GM20000 (cell line): ENCODE measurements at regions not wholly inside any gene's neighbourhood (a gene's known extent, or its start where the extent isn't known, plus 50 kb on each side); places are given as distances from the start of the nearest gene placed in this dataset.

Experiments
- DNase-seq: peaks from one replicate; pipeline ENCODE4 v3.0.0; 2012; ENCODE audit warnings: low spot score
- CTCF ChIP-seq: IDR thresholded peaks from 2 replicates; pipeline ENCODE4 v1.5.1; 2012; ENCODE audit warnings: mild to moderate bottlenecking, control low read depth; ENCODE audit errors: extremely low read depth, missing control alignments

DNA sequence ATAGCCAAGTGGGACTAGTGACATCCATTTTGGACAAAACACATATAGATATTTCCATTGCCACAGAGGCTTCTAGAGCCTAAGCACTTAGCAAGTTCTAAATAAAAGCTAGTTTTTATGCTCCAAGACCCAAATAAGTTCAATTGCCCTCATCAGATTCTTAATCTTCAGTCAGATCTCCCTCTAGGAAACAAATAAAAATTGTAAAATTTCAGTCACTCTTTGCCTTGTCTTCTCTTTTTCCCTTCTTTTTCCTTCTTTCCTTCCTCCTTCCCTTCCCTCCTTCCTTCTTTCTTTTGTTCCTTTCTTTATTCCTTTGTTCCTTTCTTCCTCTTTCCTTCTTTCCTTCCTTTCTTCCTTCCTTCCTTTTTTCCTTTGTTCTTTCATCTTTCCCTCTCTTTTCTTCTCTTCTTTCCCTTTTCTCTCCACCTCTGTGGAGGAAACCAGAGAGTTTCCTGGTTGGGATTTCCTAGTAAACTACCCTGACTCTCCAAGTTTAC, 68.8 kb upstream of the GADL1 start:
- no peak for DNase-seq
- no peak for TF ChIP-seq CTCF

DNA sequence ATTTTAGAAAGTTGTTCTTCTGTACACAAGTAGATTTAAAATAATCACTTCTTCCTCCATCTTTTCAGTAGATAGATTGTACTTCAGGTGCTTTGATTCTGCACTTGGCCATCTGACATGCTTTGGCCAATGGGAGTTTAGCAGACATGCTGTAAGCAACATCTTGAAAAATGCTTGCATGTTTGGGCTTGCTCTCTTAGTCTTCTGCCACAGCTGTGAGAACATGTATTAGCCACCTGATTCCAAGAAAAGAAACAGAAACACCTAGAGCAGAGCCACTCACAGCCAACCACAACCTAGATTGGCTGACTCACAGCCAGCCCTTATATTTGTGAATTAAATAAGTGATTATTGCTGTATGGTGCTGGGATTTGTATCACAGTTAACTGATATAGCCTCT, 70.2 kb upstream of the GADL1 start:
- peak; percentile 9 for DNase-seq
- no peak for TF ChIP-seq CTCF

GRCh38 chr3:30966896-30967295, 72.4 kb upstream of the GADL1 start:
- TF ChIP-seq CTCF: no peak
- no peak for DNase-seq

- no peak for DNase-seq
- TF ChIP-seq CTCF: no peak
These were observed 75.7 kb upstream of the GADL1 start for GRCh38 chr3:30970183-30970582.

DNA sequence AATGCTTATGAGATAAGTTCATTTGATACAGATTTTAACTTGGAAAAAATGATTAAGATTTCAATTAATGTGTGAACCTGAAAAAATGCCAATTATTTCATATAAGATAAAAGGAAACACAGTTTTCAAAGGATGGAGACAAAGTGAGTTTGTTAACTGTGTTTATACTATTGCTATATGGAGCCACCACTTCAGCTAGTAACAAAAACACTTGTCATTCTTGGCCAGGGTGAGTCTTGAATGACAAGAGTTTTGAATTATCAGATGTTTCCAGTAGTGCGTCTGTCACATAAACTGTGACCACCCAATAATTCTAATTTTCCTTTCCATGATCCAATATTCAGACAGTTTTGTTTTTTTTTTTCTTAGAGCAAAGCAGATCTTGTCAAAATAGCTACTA, 78.0 kb upstream of the GADL1 start:
- DNase-seq: no peak
- TF ChIP-seq CTCF: no peak

GRCh38 chr3:30974071-30974470, 79.6 kb upstream of the GADL1 start:
- TF ChIP-seq CTCF: no peak
- no peak for DNase-seq

- DNase-seq: no peak
- TF ChIP-seq CTCF: no peak
These were observed 83.1 kb upstream of the GADL1 start for GRCh38 chr3:30977592-30977991.
